Panc1 (cell line): ENCODE measurements at regions not wholly inside any gene's neighbourhood (a gene's known extent, or its start where the extent isn't known, plus 50 kb on each side); places are given as distances from the start of the nearest gene placed in this dataset.

Source experiments
- ATAC-seq: fragments of 200-7000 bp; cut with Tn5 transposase; 2 replicates; pipeline ENCODE4 v1.9.1; 2020; ENCODE audit warnings: mild to moderate bottlenecking, moderate library complexity
- BruUV-seq: library from RNA; stranded (reverse); fragments of 400-500 nt; replicated peaks from 2 replicates; lab custom pipeline; 2021; lab: Mats Ljungman, UMichigan
- CTCF ChIA-PET: fragments of 300-600 bp; sonication (Branson Sonifier 250); formaldehyde crosslinking; loops from one replicate; lab custom pipeline; 2022; ENCODE audit warnings: antibody characterized with exemption; lab: Charles Lee
- POLR2A ChIA-PET: fragments of 300-600 bp; sonication (Branson Sonifier 250); formaldehyde crosslinking; loops from one replicate; lab custom pipeline; 2022; ENCODE audit warnings: antibody characterized with exemption; lab: Charles Lee
- DNase-seq: peaks from one replicate; pipeline ENCODE4 v3.0.0-alpha.2; 2010; ENCODE audit warnings: low read depth, low spot score
- H3K27ac ChIP-seq: 2 replicates; pipeline ENCODE4 v1.5.1; 2011; ENCODE audit warnings: mild to moderate bottlenecking, low read length, inconsistent platforms
- H3K27me3 ChIP-seq: fragments of 200-500 bp; sonication (Bioruptor generic); 2 replicates; pipeline ENCODE4 v1.6.0; 2014; ENCODE audit warnings: low read length, inconsistent platforms; ENCODE audit not compliant: control insufficient read depth, insufficient read depth
- H3K36me3 ChIP-seq: fragments of 200-500 bp; sonication (Bioruptor generic); 2 replicates; pipeline ENCODE4 v1.5.1; 2014; ENCODE audit warnings: inconsistent platforms, mild to moderate bottlenecking, low read length, moderate library complexity; ENCODE audit not compliant: control insufficient read depth, insufficient read depth
- H3K4me1 ChIP-seq: 2 replicates; pipeline ENCODE4 v1.5.1; 2011; ENCODE audit warnings: inconsistent platforms, mild to moderate bottlenecking, low read length, moderate library complexity; ENCODE audit not compliant: control insufficient read depth, insufficient read depth
- H3K4me3 ChIP-seq, 2 experiments: 2 replicates each; pipeline ENCODE4 v1.5.1; 2011 to 2012; ENCODE audit warnings: low read depth in 2 of 2, low read length in 2 of 2, mild to moderate bottlenecking in 2 of 2, inconsistent platforms in 1 of 2, moderate library complexity in 1 of 2
- H3K9me3 ChIP-seq: fragments of 200-500 bp; sonication (Bioruptor generic); 2 replicates; pipeline ENCODE4 v1.5.1; 2014; ENCODE audit warnings: low read depth, mild to moderate bottlenecking, inconsistent platforms, low read length, moderate library complexity; ENCODE audit not compliant: control insufficient read depth, insufficient read depth
- POLR2AphosphoS5 ChIP-seq: IDR thresholded peaks from 2 replicates; pipeline ENCODE4 v1.6.1; 2012; ENCODE audit warnings: mild to moderate bottlenecking, low read depth, low read length, moderate library complexity
- SIN3A ChIP-seq: IDR thresholded peaks from 2 replicates; pipeline ENCODE4 v1.6.1; 2012; ENCODE audit warnings: low read depth, mild to moderate bottlenecking, low read length, moderate library complexity, borderline replicate concordance; ENCODE audit not compliant: insufficient read depth
- TCF7L2 ChIP-seq: IDR thresholded peaks from 2 replicates; pipeline ENCODE4 v1.6.1; 2011; ENCODE audit warnings: mild to moderate bottlenecking, low read depth, low read length, inconsistent platforms
- in situ Hi-C: cut with HindIII; loops from 2 replicates; pipeline ENCODE4 v1.10.0; 2016; ENCODE audit warnings: low sequenced_read_pairs, low pct_unique_long_range_greater_than_20kb
- intact Hi-C: fragments of 100-400 bp; cut with micrococcal nuclease; formaldehyde crosslinking; loops from one replicate; pipeline ENCODE4 v1.10.0; 2022; ENCODE audit not compliant: unreplicated experiment
- TF ChIP-seq, protein P1 (sequence below), 2 experiments: IDR thresholded peaks; 2 replicates each; pipeline ENCODE4 v1.6.1; 2011 to 2012; ENCODE audit warnings: low read depth in 2 of 2, control low read depth in 1 of 2, low read length in 1 of 2, mild to moderate bottlenecking in 1 of 2, moderate library complexity in 1 of 2; ENCODE audit not compliant: insufficient read depth in 1 of 2
- TF ChIP-seq, protein P2 (sequence below): fragments of 450-650 bp; IDR thresholded peaks from 2 replicates; pipeline ENCODE4 v1.5.1; 2017; ENCODE audit warnings: mild to moderate bottlenecking

DNA sequence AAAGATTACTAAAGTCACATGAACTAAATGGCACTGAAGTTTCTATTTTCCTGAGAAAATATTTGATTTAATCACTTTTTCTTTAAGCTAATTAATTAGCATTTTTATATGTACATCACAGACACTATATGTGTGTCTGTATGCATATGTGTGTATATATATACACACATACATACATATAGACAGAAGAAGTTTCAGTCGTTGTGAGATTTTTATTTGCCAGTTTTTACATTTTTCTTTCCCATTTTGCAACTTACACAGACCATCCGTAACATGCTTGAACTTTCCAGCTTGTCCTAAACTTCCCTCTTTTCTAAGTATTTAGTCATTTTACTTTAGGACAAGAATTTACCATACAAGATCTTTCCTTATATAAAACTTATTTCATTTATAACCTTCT is 299.1 kb downstream of the IPO8 start:
- ChIA-PET CTCF (no interaction called here), POLR2A (no interaction called here)
- BruUV-seq: no TSS peak
- no peaks in the 10 kb centered on the region for H3K27me3 ChIP-seq
- intact Hi-C loops: no loop called here
- no peak for DNase-seq
- no peaks in the 10 kb centered on the region for H3K4me1 ChIP-seq
- H3K4me3 ChIP-seq: no peak overlapping the region
- H3K36me3 ChIP-seq: no peaks in the 10 kb centered on the region
- in situ Hi-C loops: no loop called here
- ATAC-seq: no peak
- no peak overlapping the region for H3K27ac ChIP-seq
- no peak for TF ChIP-seq POLR2AphosphoS5
- TF ChIP-seq, protein P1, sequence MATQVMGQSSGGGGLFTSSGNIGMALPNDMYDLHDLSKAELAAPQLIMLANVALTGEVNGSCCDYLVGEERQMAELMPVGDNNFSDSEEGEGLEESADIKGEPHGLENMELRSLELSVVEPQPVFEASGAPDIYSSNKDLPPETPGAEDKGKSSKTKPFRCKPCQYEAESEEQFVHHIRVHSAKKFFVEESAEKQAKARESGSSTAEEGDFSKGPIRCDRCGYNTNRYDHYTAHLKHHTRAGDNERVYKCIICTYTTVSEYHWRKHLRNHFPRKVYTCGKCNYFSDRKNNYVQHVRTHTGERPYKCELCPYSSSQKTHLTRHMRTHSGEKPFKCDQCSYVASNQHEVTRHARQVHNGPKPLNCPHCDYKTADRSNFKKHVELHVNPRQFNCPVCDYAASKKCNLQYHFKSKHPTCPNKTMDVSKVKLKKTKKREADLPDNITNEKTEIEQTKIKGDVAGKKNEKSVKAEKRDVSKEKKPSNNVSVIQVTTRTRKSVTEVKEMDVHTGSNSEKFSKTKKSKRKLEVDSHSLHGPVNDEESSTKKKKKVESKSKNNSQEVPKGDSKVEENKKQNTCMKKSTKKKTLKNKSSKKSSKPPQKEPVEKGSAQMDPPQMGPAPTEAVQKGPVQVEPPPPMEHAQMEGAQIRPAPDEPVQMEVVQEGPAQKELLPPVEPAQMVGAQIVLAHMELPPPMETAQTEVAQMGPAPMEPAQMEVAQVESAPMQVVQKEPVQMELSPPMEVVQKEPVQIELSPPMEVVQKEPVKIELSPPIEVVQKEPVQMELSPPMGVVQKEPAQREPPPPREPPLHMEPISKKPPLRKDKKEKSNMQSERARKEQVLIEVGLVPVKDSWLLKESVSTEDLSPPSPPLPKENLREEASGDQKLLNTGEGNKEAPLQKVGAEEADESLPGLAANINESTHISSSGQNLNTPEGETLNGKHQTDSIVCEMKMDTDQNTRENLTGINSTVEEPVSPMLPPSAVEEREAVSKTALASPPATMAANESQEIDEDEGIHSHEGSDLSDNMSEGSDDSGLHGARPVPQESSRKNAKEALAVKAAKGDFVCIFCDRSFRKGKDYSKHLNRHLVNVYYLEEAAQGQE (IDR thresholded peaks at IDR 0.05; ENCODE audit: insufficient read depth in 1 of 2, low read depth in 2 of 2, low read length in 1 of 2): no peak
- no peak for TF ChIP-seq SIN3A
- TF ChIP-seq TCF7L2: no peak
- TF ChIP-seq, protein P2, sequence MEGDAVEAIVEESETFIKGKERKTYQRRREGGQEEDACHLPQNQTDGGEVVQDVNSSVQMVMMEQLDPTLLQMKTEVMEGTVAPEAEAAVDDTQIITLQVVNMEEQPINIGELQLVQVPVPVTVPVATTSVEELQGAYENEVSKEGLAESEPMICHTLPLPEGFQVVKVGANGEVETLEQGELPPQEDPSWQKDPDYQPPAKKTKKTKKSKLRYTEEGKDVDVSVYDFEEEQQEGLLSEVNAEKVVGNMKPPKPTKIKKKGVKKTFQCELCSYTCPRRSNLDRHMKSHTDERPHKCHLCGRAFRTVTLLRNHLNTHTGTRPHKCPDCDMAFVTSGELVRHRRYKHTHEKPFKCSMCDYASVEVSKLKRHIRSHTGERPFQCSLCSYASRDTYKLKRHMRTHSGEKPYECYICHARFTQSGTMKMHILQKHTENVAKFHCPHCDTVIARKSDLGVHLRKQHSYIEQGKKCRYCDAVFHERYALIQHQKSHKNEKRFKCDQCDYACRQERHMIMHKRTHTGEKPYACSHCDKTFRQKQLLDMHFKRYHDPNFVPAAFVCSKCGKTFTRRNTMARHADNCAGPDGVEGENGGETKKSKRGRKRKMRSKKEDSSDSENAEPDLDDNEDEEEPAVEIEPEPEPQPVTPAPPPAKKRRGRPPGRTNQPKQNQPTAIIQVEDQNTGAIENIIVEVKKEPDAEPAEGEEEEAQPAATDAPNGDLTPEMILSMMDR: no peak
- H3K9me3 ChIP-seq: peaks cover 19% of the 10 kb centered on the region

DNA sequence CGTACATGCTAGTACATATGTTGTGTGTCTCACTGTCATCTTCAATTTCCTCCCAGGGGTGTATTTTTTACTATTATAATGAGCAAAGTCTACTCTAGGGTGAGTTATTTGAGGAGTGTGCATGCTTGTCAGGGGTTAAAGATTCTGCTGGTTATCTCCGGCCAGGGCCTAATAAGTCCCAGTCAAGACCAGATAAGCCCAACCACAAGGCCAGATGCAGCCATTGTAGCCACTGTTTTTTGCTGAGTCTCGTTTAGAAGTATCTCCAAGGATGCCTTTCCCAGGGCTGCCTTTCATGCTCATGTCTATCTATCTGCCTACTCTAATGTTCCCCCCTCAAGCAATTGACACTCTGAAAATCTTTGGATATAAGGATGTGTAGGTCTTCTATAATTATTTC is 300.5 kb downstream of the IPO8 start:
- peaks cover 27% of the 10 kb centered on the region for H3K9me3 ChIP-seq
- H3K4me1 ChIP-seq: no peaks in the 10 kb centered on the region
- no peak for TF ChIP-seq TCF7L2
- no peak for TF ChIP-seq SIN3A
- TF ChIP-seq POLR2AphosphoS5: no peak
- TF ChIP-seq, protein P2: no peak
- TF ChIP-seq, protein P1 (IDR thresholded peaks at IDR 0.05; ENCODE audit: insufficient read depth in 1 of 2, low read depth in 2 of 2, low read length in 1 of 2): no peak
- ChIA-PET CTCF (no interaction called here), POLR2A (no interaction called here)
- no TSS peak for BruUV-seq
- intact Hi-C loops: no loop called here
- H3K27me3 ChIP-seq: no peaks in the 10 kb centered on the region
- no peak overlapping the region for H3K27ac ChIP-seq
- H3K36me3 ChIP-seq: no peaks in the 10 kb centered on the region
- H3K4me3 ChIP-seq: no peak overlapping the region
- in situ Hi-C loops: no loop called here
- no peak for ATAC-seq
- no peak for DNase-seq
